ENCODE measurements at regions not wholly inside any gene's neighbourhood (a gene's known extent, or its start where the extent isn't known, plus 50 kb on each side); places are given as distances from the start of the nearest gene placed in this dataset.
"Not testable (repeated sequence)": the region's sequence is repeated elsewhere in the genome, so short reads cannot be mapped to it uniquely, and the experiment has no call there.

- no peak for DNase-seq
These were observed 92.8 kb downstream of the TMEM130 start for GRCh38 chr7:98777051-98777450.

GRCh38 chr7:98778421-98778820, 91.4 kb downstream of the TMEM130 start:
- no peak for DNase-seq

GRCh38 chr7:98779800-98780587, 89.8 kb downstream of the TMEM130 start:
- no peak for DNase-seq

GRCh38 chr7:98784216-98784785, 85.5 kb downstream of the TMEM130 start:
- no peak for DNase-seq

GRCh38 chr7:98785929-98786571, 83.8 kb downstream of the TMEM130 start:
- DNase-seq: no peak

- DNase-seq: no peak
These were observed 80.8 kb downstream of the TMEM130 start for GRCh38 chr7:98788966-98789365.

- DNase-seq: not testable (repeated sequence)
These were observed 75.4 kb downstream of the TMEM130 start for GRCh38 chr7:98794453-98794852.

GRCh38 chr7:98795741-98796493, 73.9 kb downstream of the TMEM130 start:
- no peak for DNase-seq

All from activated CD4-positive, alpha-beta T cell treated with anti-CD3 and anti-CD28 coated beads for 4 hours (primary cell).